A673 (cell line): ENCODE measurements at regions not wholly inside any gene's neighbourhood (a gene's known extent, or its start where the extent isn't known, plus 50 kb on each side); places are given as distances from the start of the nearest gene placed in this dataset.

ENCODE experiments used
- BruUV-seq: library from RNA; stranded (reverse); fragments of 400-500 nt; replicated peaks from 2 replicates; lab custom pipeline; 2021; lab: Mats Ljungman, UMichigan
- CTCF ChIA-PET: fragments of 300-600 bp; sonication (Branson Sonifier 250); formaldehyde crosslinking; loops from one replicate; lab custom pipeline; 2022; ENCODE audit warnings: antibody characterized with exemption; lab: Charles Lee
- POLR2A ChIA-PET: fragments of 300-600 bp; sonication (Branson Sonifier 250); formaldehyde crosslinking; loops from one replicate; lab custom pipeline; 2022; ENCODE audit warnings: antibody characterized with exemption; ENCODE audit not compliant: low non-redundant PET; lab: Charles Lee
- DNase-seq: peaks from one replicate; pipeline ENCODE4 v3.0.0-alpha.2; 2015; ENCODE audit warnings: low spot score
- H3K27ac ChIP-seq: fragments of 200-600 bp; sonication (generic); 2 replicates; pipeline ENCODE4 v1.5.1; 2016; ENCODE audit warnings: mixed run types, low read depth, mild to moderate bottlenecking, mixed read lengths, antibody characterized with exemption, low read length; ENCODE audit not compliant: poor library complexity, severe bottlenecking
- H3K27me3 ChIP-seq: fragments of 200-600 bp; sonication (generic); replicated peaks from 2 replicates; pipeline ENCODE4 v1.6.1; 2017; ENCODE audit warnings: mixed run types, low read depth, mild to moderate bottlenecking, mixed read lengths, antibody characterized with exemption, low read length; ENCODE audit not compliant: insufficient read depth, poor library complexity
- H3K36me3 ChIP-seq: fragments of 200-600 bp; sonication (generic); 2 replicates; pipeline ENCODE4 v1.6.1; 2016; ENCODE audit warnings: mixed run types, mild to moderate bottlenecking, mixed read lengths, antibody characterized with exemption, low read length; ENCODE audit not compliant: insufficient read depth, poor library complexity, severe bottlenecking
- H3K4me1 ChIP-seq: fragments of 200-600 bp; sonication (generic); 2 replicates; pipeline ENCODE4 v1.6.1; 2017; ENCODE audit warnings: mixed run types, mild to moderate bottlenecking, mixed read lengths, antibody characterized with exemption, low read length; ENCODE audit not compliant: insufficient read depth, poor library complexity, severe bottlenecking
- H3K4me3 ChIP-seq: fragments of 200-600 bp; sonication (generic); 2 replicates; pipeline ENCODE4 v1.5.1; 2016; ENCODE audit warnings: low read depth, mixed run types, mild to moderate bottlenecking, mixed read lengths, low read length; ENCODE audit not compliant: poor library complexity, severe bottlenecking
- H3K9me3 ChIP-seq: fragments of 200-600 bp; sonication (generic); 2 replicates; pipeline ENCODE4 v1.6.1; 2016; ENCODE audit warnings: mixed run types, low read depth, mild to moderate bottlenecking, mixed read lengths, antibody characterized with exemption, low read length; ENCODE audit not compliant: poor library complexity, severe bottlenecking
- CTCF ChIP-seq: fragments of 300-800, 200-600 bp; sonication (generic); conservative IDR thresholded peaks from 2 replicates; pipeline ENCODE4 v1.5.1; 2017; ENCODE audit warnings: low read depth, mild to moderate bottlenecking, antibody characterized with exemption, low read length, moderate library complexity, mixed read lengths
- EZH2 ChIP-seq: fragments of 200-600 bp; sonication (generic); IDR thresholded peaks from 2 replicates; pipeline ENCODE4 v1.6.1; 2017; ENCODE audit warnings: borderline replicate concordance, low read depth, mild to moderate bottlenecking, mixed read lengths, antibody characterized with exemption, low read length; ENCODE audit not compliant: poor library complexity, severe bottlenecking
- intact Hi-C: fragments of 100-400 bp; cut with micrococcal nuclease; formaldehyde crosslinking; loops from one replicate; pipeline ENCODE4 v1.10.0; 2022; ENCODE audit not compliant: unreplicated experiment

GRCh38 chr18:1983746-1984515, 587.4 kb downstream of the METTL4 start:
- no peaks in the 10 kb centered on the region for H3K36me3 ChIP-seq
- ChIA-PET POLR2A (no interaction called here), CTCF (no interaction called here)
- no TSS peak for BruUV-seq
- no peak overlapping the region for H3K27ac ChIP-seq
- H3K4me1 ChIP-seq: no peaks in the 10 kb centered on the region
- H3K9me3 ChIP-seq: no peaks in the 10 kb centered on the region
- DNase-seq: no peak
- H3K4me3 ChIP-seq: no peak overlapping the region
- H3K27me3 ChIP-seq: peaks cover 4% of the 10 kb centered on the region
- intact Hi-C loops: no loop called here
- TF ChIP-seq CTCF: no peak
- TF ChIP-seq EZH2: no peak

GRCh38 chr18:1993866-1994265, 577.4 kb downstream of the METTL4 start:
- Histone ChIP-seq H3K27ac (no peak overlapping the region), H3K36me3 (no peaks in the 10 kb centered on the region), H3K4me3 (no peak overlapping the region), H3K4me1 (no peaks in the 10 kb centered on the region), H3K27me3 (peaks cover 13% of the 10 kb centered on the region), H3K9me3 (no peaks in the 10 kb centered on the region)
- intact Hi-C loops: no loop called here
- ChIA-PET POLR2A (no interaction called here), CTCF (no interaction called here)
- BruUV-seq: no TSS peak
- DNase-seq: no peak
- TF ChIP-seq EZH2 (no peak), CTCF (no peak)

- Histone ChIP-seq H3K36me3 (no peaks in the 10 kb centered on the region), H3K9me3 (no peaks in the 10 kb centered on the region), H3K4me3 (no peak overlapping the region), H3K27ac (no peak overlapping the region), H3K27me3 (peaks cover 17% of the 10 kb centered on the region), H3K4me1 (no peaks in the 10 kb centered on the region)
- ChIA-PET POLR2A (no interaction called here), CTCF (no interaction called here)
- no TSS peak for BruUV-seq
- intact Hi-C loops: no loop called here
- DNase-seq: no peak
- TF ChIP-seq EZH2: no peak
- no peak for TF ChIP-seq CTCF
Observed at GRCh38 chr18:1994471-1994870, 576.8 kb downstream of the METTL4 start.
